Peyer's patch (tissue), 4 donors: ENCODE measurements at regions not wholly inside any gene's neighbourhood (a gene's known extent, or its start where the extent isn't known, plus 50 kb on each side); places are given as distances from the start of the nearest gene placed in this dataset.

ENCODE experiments used
- POLR2A ChIP-seq, 2 donors: fragments of 450-650 bp; IDR thresholded peaks; one replicate each; pipeline ENCODE4 v1.5.1; 2017; ENCODE audit warnings: antibody characterized with exemption in 2 of 2, mild to moderate bottlenecking in 2 of 2, moderate library complexity in 2 of 2
- TF ChIP-seq, protein P1 (sequence below), 6 experiments: fragments of 450-650 bp in 4 of 6; fragments of 200-600 bp in 2 of 6; sonication (generic) in 1 of 6; IDR thresholded peaks; one replicate each; pipeline ENCODE4 v1.5.1; 2017 to 2019; ENCODE audit warnings: antibody characterized with exemption in 6 of 6, mild to moderate bottlenecking in 3 of 6, moderate library complexity in 1 of 6

DNA sequence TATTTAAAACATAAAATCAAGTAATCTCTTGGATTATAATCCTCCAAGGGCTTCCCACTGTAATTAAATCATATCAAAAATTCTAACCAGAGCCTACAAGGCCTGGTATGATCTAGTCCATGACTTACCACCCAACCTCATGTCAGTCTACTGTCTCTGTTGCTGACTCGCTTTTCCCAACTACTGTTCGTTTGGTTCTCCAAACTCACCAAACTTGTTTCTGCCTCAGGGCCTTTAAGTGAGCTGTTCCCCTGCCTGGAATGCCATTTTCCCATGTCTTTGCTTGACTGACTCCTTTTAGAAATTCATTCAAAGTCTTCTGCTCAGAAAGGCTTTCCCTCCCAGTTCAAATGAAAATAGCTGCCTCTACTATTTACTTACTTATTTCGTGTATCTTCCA, 95.9 kb downstream of the ZC3H11B start:
- TF ChIP-seq, protein P1, sequence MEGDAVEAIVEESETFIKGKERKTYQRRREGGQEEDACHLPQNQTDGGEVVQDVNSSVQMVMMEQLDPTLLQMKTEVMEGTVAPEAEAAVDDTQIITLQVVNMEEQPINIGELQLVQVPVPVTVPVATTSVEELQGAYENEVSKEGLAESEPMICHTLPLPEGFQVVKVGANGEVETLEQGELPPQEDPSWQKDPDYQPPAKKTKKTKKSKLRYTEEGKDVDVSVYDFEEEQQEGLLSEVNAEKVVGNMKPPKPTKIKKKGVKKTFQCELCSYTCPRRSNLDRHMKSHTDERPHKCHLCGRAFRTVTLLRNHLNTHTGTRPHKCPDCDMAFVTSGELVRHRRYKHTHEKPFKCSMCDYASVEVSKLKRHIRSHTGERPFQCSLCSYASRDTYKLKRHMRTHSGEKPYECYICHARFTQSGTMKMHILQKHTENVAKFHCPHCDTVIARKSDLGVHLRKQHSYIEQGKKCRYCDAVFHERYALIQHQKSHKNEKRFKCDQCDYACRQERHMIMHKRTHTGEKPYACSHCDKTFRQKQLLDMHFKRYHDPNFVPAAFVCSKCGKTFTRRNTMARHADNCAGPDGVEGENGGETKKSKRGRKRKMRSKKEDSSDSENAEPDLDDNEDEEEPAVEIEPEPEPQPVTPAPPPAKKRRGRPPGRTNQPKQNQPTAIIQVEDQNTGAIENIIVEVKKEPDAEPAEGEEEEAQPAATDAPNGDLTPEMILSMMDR (IDR thresholded peaks at IDR 0.05), result no peak
- no peak for TF ChIP-seq POLR2A (IDR thresholded peaks at IDR 0.05)
